ENCODE measurements at regions not wholly inside any gene's neighbourhood (a gene's known extent, or its start where the extent isn't known, plus 50 kb on each side); places are given as distances from the start of the nearest gene placed in this dataset.

DNA sequence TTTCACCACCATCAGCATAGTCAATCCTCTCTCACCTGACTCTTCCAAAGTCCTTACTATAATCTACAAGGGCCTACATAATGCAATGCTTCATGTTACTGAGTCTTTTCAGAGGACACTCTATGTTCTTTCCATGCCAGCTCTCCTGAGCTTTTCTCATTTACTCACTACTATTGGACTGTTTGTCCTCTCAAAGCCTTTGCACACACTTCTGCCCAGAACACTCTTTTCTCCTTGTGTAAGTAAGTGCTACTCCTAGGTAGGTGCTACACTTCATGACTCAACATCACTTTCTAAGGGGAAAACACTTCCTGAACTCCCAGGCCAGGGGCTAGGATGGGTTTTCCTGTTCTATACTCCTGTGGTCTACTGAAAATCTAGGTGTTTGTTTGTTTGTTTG is 82.5 kb upstream of the GULP1 start:
- TF ChIP-seq NANOG (IDR thresholded peaks at IDR 0.05; ENCODE audit: borderline replicate concordance) (no peak), CREB1 (CRISPR knock-in tag; IDR thresholded peaks at IDR 0.05; ENCODE audit: low read depth) (no peak), POLR2AphosphoS5 (IDR thresholded peaks at IDR 0.05; ENCODE audit: low read depth) (no peak), STAT1 (IDR thresholded peaks at IDR 0.05; ENCODE audit: unreplicated experiment) (no peak), ZNF114 (CRISPR knock-in tag; IDR thresholded peaks at IDR 0.05) (no peak), EZH2 (IDR thresholded peaks at IDR 0.05; ENCODE audit: low read depth, unreplicated experiment) (no peak), EZH2phosphoT487 (IDR thresholded peaks at IDR 0.05; ENCODE audit: unreplicated experiment) (no peak), ZNF331 (CRISPR knock-in tag; IDR thresholded peaks at IDR 0.05; ENCODE audit: low read depth) (no peak), JUNB (IDR thresholded peaks at IDR 0.05; ENCODE audit: unreplicated experiment) (no peak)
- TF ChIP-seq, protein P1, sequence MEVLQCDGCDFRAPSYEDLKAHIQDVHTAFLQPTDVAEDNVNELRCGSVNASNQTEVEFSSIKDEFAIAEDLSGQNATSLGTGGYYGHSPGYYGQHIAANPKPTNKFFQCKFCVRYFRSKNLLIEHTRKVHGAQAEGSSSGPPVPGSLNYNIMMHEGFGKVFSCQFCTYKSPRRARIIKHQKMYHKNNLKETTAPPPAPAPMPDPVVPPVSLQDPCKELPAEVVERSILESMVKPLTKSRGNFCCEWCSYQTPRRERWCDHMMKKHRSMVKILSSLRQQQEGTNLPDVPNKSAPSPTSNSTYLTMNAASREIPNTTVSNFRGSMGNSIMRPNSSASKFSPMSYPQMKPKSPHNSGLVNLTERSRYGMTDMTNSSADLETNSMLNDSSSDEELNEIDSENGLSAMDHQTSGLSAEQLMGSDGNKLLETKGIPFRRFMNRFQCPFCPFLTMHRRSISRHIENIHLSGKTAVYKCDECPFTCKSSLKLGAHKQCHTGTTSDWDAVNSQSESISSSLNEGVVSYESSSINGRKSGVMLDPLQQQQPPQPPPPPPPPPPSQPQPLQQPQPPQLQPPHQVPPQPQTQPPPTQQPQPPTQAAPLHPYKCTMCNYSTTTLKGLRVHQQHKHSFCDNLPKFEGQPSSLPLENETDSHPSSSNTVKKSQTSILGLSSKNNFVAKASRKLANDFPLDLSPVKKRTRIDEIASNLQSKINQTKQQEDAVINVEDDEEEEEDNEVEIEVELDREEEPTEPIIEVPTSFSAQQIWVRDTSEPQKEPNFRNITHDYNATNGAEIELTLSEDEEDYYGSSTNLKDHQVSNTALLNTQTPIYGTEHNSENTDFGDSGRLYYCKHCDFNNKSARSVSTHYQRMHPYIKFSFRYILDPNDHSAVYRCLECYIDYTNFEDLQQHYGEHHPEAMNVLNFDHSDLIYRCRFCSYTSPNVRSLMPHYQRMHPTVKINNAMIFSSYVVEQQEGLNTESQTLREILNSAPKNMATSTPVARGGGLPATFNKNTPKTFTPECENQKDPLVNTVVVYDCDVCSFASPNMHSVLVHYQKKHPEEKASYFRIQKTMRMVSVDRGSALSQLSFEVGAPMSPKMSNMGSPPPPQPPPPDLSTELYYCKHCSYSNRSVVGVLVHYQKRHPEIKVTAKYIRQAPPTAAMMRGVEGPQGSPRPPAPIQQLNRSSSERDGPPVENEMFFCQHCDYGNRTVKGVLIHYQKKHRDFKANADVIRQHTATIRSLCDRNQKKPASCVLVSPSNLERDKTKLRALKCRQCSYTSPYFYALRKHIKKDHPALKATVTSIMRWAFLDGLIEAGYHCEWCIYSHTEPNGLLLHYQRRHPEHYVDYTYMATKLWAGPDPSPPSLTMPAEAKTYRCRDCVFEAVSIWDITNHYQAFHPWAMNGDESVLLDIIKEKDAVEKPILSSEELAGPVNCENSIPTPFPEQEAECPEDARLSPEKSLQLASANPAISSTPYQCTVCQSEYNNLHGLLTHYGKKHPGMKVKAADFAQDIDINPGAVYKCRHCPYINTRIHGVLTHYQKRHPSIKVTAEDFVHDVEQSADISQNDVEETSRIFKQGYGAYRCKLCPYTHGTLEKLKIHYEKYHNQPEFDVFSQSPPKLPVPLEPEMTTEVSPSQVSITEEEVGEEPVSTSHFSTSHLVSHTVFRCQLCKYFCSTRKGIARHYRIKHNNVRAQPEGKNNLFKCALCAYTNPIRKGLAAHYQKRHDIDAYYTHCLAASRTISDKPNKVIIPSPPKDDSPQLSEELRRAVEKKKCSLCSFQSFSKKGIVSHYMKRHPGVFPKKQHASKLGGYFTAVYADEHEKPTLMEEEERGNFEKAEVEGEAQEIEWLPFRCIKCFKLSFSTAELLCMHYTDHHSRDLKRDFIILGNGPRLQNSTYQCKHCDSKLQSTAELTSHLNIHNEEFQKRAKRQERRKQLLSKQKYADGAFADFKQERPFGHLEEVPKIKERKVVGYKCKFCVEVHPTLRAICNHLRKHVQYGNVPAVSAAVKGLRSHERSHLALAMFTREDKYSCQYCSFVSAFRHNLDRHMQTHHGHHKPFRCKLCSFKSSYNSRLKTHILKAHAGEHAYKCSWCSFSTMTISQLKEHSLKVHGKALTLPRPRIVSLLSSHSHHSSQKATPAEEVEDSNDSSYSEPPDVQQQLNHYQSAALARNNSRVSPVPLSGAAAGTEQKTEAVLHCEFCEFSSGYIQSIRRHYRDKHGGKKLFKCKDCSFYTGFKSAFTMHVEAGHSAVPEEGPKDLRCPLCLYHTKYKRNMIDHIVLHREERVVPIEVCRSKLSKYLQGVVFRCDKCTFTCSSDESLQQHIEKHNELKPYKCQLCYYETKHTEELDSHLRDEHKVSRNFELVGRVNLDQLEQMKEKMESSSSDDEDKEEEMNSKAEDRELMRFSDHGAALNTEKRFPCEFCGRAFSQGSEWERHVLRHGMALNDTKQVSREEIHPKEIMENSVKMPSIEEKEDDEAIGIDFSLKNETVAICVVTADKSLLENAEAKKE (CRISPR knock-in tag; IDR thresholded peaks at IDR 0.05), result no peak
- TF ChIP-seq, protein P2, sequence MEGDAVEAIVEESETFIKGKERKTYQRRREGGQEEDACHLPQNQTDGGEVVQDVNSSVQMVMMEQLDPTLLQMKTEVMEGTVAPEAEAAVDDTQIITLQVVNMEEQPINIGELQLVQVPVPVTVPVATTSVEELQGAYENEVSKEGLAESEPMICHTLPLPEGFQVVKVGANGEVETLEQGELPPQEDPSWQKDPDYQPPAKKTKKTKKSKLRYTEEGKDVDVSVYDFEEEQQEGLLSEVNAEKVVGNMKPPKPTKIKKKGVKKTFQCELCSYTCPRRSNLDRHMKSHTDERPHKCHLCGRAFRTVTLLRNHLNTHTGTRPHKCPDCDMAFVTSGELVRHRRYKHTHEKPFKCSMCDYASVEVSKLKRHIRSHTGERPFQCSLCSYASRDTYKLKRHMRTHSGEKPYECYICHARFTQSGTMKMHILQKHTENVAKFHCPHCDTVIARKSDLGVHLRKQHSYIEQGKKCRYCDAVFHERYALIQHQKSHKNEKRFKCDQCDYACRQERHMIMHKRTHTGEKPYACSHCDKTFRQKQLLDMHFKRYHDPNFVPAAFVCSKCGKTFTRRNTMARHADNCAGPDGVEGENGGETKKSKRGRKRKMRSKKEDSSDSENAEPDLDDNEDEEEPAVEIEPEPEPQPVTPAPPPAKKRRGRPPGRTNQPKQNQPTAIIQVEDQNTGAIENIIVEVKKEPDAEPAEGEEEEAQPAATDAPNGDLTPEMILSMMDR (conservative IDR thresholded peaks at IDR 0.05; ENCODE audit: low read depth in 2 of 2), result no peak
- TF ChIP-seq, protein P3, sequence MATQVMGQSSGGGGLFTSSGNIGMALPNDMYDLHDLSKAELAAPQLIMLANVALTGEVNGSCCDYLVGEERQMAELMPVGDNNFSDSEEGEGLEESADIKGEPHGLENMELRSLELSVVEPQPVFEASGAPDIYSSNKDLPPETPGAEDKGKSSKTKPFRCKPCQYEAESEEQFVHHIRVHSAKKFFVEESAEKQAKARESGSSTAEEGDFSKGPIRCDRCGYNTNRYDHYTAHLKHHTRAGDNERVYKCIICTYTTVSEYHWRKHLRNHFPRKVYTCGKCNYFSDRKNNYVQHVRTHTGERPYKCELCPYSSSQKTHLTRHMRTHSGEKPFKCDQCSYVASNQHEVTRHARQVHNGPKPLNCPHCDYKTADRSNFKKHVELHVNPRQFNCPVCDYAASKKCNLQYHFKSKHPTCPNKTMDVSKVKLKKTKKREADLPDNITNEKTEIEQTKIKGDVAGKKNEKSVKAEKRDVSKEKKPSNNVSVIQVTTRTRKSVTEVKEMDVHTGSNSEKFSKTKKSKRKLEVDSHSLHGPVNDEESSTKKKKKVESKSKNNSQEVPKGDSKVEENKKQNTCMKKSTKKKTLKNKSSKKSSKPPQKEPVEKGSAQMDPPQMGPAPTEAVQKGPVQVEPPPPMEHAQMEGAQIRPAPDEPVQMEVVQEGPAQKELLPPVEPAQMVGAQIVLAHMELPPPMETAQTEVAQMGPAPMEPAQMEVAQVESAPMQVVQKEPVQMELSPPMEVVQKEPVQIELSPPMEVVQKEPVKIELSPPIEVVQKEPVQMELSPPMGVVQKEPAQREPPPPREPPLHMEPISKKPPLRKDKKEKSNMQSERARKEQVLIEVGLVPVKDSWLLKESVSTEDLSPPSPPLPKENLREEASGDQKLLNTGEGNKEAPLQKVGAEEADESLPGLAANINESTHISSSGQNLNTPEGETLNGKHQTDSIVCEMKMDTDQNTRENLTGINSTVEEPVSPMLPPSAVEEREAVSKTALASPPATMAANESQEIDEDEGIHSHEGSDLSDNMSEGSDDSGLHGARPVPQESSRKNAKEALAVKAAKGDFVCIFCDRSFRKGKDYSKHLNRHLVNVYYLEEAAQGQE (IDR thresholded peaks at IDR 0.05; ENCODE audit: unreplicated experiment), result no peak
- TF ChIP-seq, protein P4, sequence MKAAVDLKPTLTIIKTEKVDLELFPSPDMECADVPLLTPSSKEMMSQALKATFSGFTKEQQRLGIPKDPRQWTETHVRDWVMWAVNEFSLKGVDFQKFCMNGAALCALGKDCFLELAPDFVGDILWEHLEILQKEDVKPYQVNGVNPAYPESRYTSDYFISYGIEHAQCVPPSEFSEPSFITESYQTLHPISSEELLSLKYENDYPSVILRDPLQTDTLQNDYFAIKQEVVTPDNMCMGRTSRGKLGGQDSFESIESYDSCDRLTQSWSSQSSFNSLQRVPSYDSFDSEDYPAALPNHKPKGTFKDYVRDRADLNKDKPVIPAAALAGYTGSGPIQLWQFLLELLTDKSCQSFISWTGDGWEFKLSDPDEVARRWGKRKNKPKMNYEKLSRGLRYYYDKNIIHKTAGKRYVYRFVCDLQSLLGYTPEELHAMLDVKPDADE (IDR thresholded peaks at IDR 0.05), result no peak
- H3K79me2 ChIP-seq (replicated peaks; ENCODE audit: insufficient read depth), result no peaks in the 10 kb centered on the region
- H3K4me1 ChIP-seq (ENCODE audit: insufficient read depth), result no peaks in the 10 kb centered on the region
- no peaks in the 10 kb centered on the region for H4K20me1 ChIP-seq (replicated peaks; ENCODE audit: insufficient read depth)
- Mint-ChIP-seq H3K27ac (no peak overlapping the region), H3K9me3 (no peaks in the 10 kb centered on the region), H3K27me3 (ENCODE audit: insufficient read depth, low read depth, poor library complexity) (no peaks in the 10 kb centered on the region), H3K36me3 (ENCODE audit: low read depth) (no peaks in the 10 kb centered on the region), H3K4me1 (no peaks in the 10 kb centered on the region; the same call in 2 of the 3 replicates), H3K4me3 (no peak overlapping the region)
- H3K4me3 ChIP-seq, result no peak overlapping the region
- no peaks in the 10 kb centered on the region for H3K36me3 ChIP-seq (ENCODE audit: insufficient read depth)
- H3F3A ChIP-seq (replicated peaks; ENCODE audit: low read depth), result no peaks in the 10 kb centered on the region
- no peaks in the 10 kb centered on the region for H3K27me3 ChIP-seq (ENCODE audit: insufficient read depth)
- H3K4me2 ChIP-seq, result no peak overlapping the region
- H3K27ac ChIP-seq (ENCODE audit: low read depth), result no peak overlapping the region
- DNase-seq (ENCODE audit: low spot score) (no peak), ATAC-seq (no peak)
- H3K9me2 ChIP-seq (ENCODE audit: insufficient read depth), result no peaks in the 10 kb centered on the region
- no peak overlapping the region for H2AFZ ChIP-seq
